CD8-positive, alpha-beta memory T cell (primary cell): ENCODE measurements at regions not wholly inside any gene's neighbourhood (a gene's known extent, or its start where the extent isn't known, plus 50 kb on each side); places are given as distances from the start of the nearest gene placed in this dataset.

Experiments used
- CTCF ChIA-PET: fragments of 350-600 bp; sonication (Branson Sonifier 250); formaldehyde crosslinking; loops from one replicate; lab custom pipeline; 2021; ENCODE audit warnings: antibody characterized with exemption; lab: Charles Lee
- POLR2A ChIA-PET: fragments of 350-600 bp; sonication (Branson Sonifier 250); formaldehyde crosslinking; loops from one replicate; lab custom pipeline; 2021; ENCODE audit warnings: antibody characterized with exemption; lab: Charles Lee
- DNase-seq, 5 donors: peaks; one replicate each; pipeline versions ENCODE4 v3.0.0 to v3.0.0-alpha.2; 2020 to 2022; ENCODE audit warnings: mixed read lengths in 1 of 5
- H3K27ac ChIP-seq: one replicate; pipeline ENCODE4 v1.7.0; 2013; ENCODE audit warnings: low read depth, mild to moderate bottlenecking, low read length, moderate library complexity
- H3K27me3 ChIP-seq: 2 replicates; pipeline ENCODE4 v1.7.0; 2013; ENCODE audit warnings: low read length, mild to moderate bottlenecking; ENCODE audit not compliant: insufficient read depth, poor library complexity, severe bottlenecking
- H3K36me3 ChIP-seq: 2 replicates; pipeline ENCODE4 v1.7.0; 2013; ENCODE audit warnings: mild to moderate bottlenecking, low read length, moderate library complexity; ENCODE audit not compliant: insufficient read depth
- H3K4me1 ChIP-seq: 2 replicates; pipeline ENCODE4 v1.7.0; 2013; ENCODE audit warnings: mild to moderate bottlenecking, low read length, moderate library complexity; ENCODE audit not compliant: insufficient read depth
- H3K4me3 ChIP-seq: 2 replicates; pipeline ENCODE4 v1.7.0; 2013; ENCODE audit warnings: mild to moderate bottlenecking, low read length
- H3K9me3 ChIP-seq: 2 replicates; pipeline ENCODE4 v1.7.0; 2013; ENCODE audit warnings: mild to moderate bottlenecking, low read length
- H3K27ac Mint-ChIP-seq, 8 donors: one replicate each; pipeline ENCODE4 v1.8.0; 2020 to 2021; ENCODE audit warnings: mixed read lengths in 8 of 8, mild to moderate bottlenecking in 6 of 8, inconsistent platforms in 3 of 8, moderate library complexity in 3 of 8
- H3K27me3 Mint-ChIP-seq, 2 donors: one replicate each; pipeline ENCODE4 v1.8.0; 2020 to 2021; ENCODE audit warnings: mixed read lengths in 2 of 2, mild to moderate bottlenecking in 1 of 2, moderate library complexity in 1 of 2
- H3K36me3 Mint-ChIP-seq, 3 donors: one replicate each; pipeline ENCODE4 v1.8.0; 2020 to 2021; ENCODE audit warnings: mixed read lengths in 3 of 3, inconsistent platforms in 1 of 3, mild to moderate bottlenecking in 1 of 3
- H3K4me1 Mint-ChIP-seq, 3 donors: one replicate each; pipeline ENCODE4 v1.8.0; 2020 to 2021; ENCODE audit warnings: mixed read lengths in 3 of 3, inconsistent platforms in 1 of 3, mild to moderate bottlenecking in 1 of 3
- H3K4me3 Mint-ChIP-seq, 7 donors: one replicate each; pipeline ENCODE4 v1.8.0; 2020 to 2021; ENCODE audit warnings: mixed read lengths in 7 of 7, mild to moderate bottlenecking in 6 of 7, moderate library complexity in 4 of 7, inconsistent platforms in 2 of 7
- H3K9me3 Mint-ChIP-seq, 5 donors: one replicate each; pipeline ENCODE4 v1.8.0; 2020 to 2022; ENCODE audit warnings: mixed read lengths in 5 of 5, mild to moderate bottlenecking in 3 of 5, moderate library complexity in 2 of 5, inconsistent platforms in 1 of 5

GRCh38 chr16:51924744-51925143 lies 622.2 kb downstream of the TOX3 start:
- Mint-ChIP-seq H3K4me1 (no peaks in the 10 kb centered on the region), H3K27me3 (peaks cover 0 to 2% of the 10 kb centered on the region in 2 donors), H3K9me3 (peaks cover 0 to 9% (median 6%) of the 10 kb centered on the region in 5 donors), H3K36me3 (peaks cover 0 to 2% (median 0%) of the 10 kb centered on the region in 3 donors), H3K27ac (no peak overlapping the region), H3K4me3 (no peak overlapping the region)
- ChIA-PET POLR2A (no interaction called here), CTCF (no interaction called here)
- Histone ChIP-seq H3K27me3 (no peaks in the 10 kb centered on the region), H3K4me1 (no peaks in the 10 kb centered on the region), H3K36me3 (no peaks in the 10 kb centered on the region), H3K9me3 (no peaks in the 10 kb centered on the region), H3K4me3 (no peak overlapping the region), H3K27ac (no peak overlapping the region)
- no peak for DNase-seq

GRCh38 chr16:51922476-51922875 lies 624.5 kb downstream of the TOX3 start:
- Histone ChIP-seq H3K4me3 (no peak overlapping the region), H3K27ac (no peak overlapping the region), H3K36me3 (no peaks in the 10 kb centered on the region), H3K27me3 (no peaks in the 10 kb centered on the region), H3K9me3 (no peaks in the 10 kb centered on the region), H3K4me1 (no peaks in the 10 kb centered on the region)
- no peaks in the 10 kb centered on the region for H3K4me1 Mint-ChIP-seq
- peaks cover 0 to 2% of the 10 kb centered on the region in 2 donors for H3K27me3 Mint-ChIP-seq
- DNase-seq, result no peak
- H3K27ac Mint-ChIP-seq, result no peak overlapping the region
- H3K36me3 Mint-ChIP-seq, result no peaks in the 10 kb centered on the region
- CTCF ChIA-PET, result no interaction called here
- peaks cover 0 to 13% (median 6%) of the 10 kb centered on the region in 5 donors for H3K9me3 Mint-ChIP-seq
- POLR2A ChIA-PET, result no interaction called here
- no peak overlapping the region for H3K4me3 Mint-ChIP-seq

- H3K4me3 Mint-ChIP-seq, result no peak overlapping the region
- H3K27ac Mint-ChIP-seq, result peak overlapping the region in 1 of 8 donors; percentile 35
- H3K4me3 ChIP-seq, result no peak overlapping the region
- ChIA-PET CTCF (no interaction called here), POLR2A (no interaction called here)
- no peaks in the 10 kb centered on the region for H3K27me3 ChIP-seq
- H3K9me3 ChIP-seq, result no peaks in the 10 kb centered on the region
- no peaks in the 10 kb centered on the region for H3K36me3 Mint-ChIP-seq
- DNase-seq, result no peak
- H3K36me3 ChIP-seq, result no peaks in the 10 kb centered on the region
- H3K27ac ChIP-seq, result no peak overlapping the region
- no peaks in the 10 kb centered on the region for H3K4me1 Mint-ChIP-seq
- H3K9me3 Mint-ChIP-seq, result peaks cover 3 to 16% (median 4%) of the 10 kb centered on the region in 5 donors
- H3K4me1 ChIP-seq, result no peaks in the 10 kb centered on the region
- peaks cover 0 to 2% of the 10 kb centered on the region in 2 donors for H3K27me3 Mint-ChIP-seq
These were observed 627.2 kb downstream of the TOX3 start for GRCh38 chr16:51919736-51920135.

- no peaks in the 10 kb centered on the region for H3K36me3 ChIP-seq
- no peaks in the 10 kb centered on the region for H3K4me1 ChIP-seq
- H3K27ac ChIP-seq, result no peak overlapping the region
- Mint-ChIP-seq H3K27me3 (peaks cover 0 to 2% of the 10 kb centered on the region in 2 donors), H3K4me3 (no peak overlapping the region), H3K4me1 (no peaks in the 10 kb centered on the region), H3K27ac (no peak overlapping the region), H3K9me3 (peaks cover 0 to 12% (median 10%) of the 10 kb centered on the region in 5 donors), H3K36me3 (no peaks in the 10 kb centered on the region)
- no peaks in the 10 kb centered on the region for H3K9me3 ChIP-seq
- CTCF ChIA-PET, result no interaction called here
- H3K27me3 ChIP-seq, result no peaks in the 10 kb centered on the region
- DNase-seq, result no peak
- H3K4me3 ChIP-seq, result no peak overlapping the region
- POLR2A ChIA-PET, result no interaction called here
These were observed 630.1 kb downstream of the TOX3 start for GRCh38 chr16:51916814-51917213.

- H3K27ac Mint-ChIP-seq, result no peak overlapping the region
These were observed 630.7 kb downstream of the TOX3 start for GRCh38 chr16:51916231-51916630.

GRCh38 chr16:51907680-51908079 lies 639.3 kb downstream of the TOX3 start:
- Histone ChIP-seq H3K27me3 (no peaks in the 10 kb centered on the region), H3K4me1 (no peaks in the 10 kb centered on the region), H3K27ac (no peak overlapping the region), H3K4me3 (no peak overlapping the region), H3K9me3 (no peaks in the 10 kb centered on the region), H3K36me3 (no peaks in the 10 kb centered on the region)
- no peaks in the 10 kb centered on the region for H3K36me3 Mint-ChIP-seq
- ChIA-PET CTCF (no interaction called here), POLR2A (no interaction called here)
- H3K27ac Mint-ChIP-seq, result no peak overlapping the region
- H3K9me3 Mint-ChIP-seq, result peaks cover 0 to 34% (median 0%) of the 10 kb centered on the region in 5 donors
- no peak for DNase-seq
- H3K27me3 Mint-ChIP-seq, result no peaks in the 10 kb centered on the region
- H3K4me3 Mint-ChIP-seq, result no peak overlapping the region
- H3K4me1 Mint-ChIP-seq, result no peaks in the 10 kb centered on the region

More at GRCh38 chr16:51916231-51916630, 630.7 kb downstream of the TOX3 start:
- peaks cover 0 to 12% (median 10%) of the 10 kb centered on the region in 5 donors for H3K9me3 Mint-ChIP-seq
- DNase-seq, result no peak
- H3K9me3 ChIP-seq, result no peaks in the 10 kb centered on the region
- H3K4me1 ChIP-seq, result no peaks in the 10 kb centered on the region
- H3K27ac ChIP-seq, result no peak overlapping the region
- no peaks in the 10 kb centered on the region for H3K36me3 ChIP-seq
- peaks cover 0 to 2% of the 10 kb centered on the region in 2 donors for H3K27me3 Mint-ChIP-seq
- no peaks in the 10 kb centered on the region for H3K36me3 Mint-ChIP-seq
- H3K4me3 Mint-ChIP-seq, result no peak overlapping the region
- ChIA-PET CTCF (no interaction called here), POLR2A (no interaction called here)
- no peak overlapping the region for H3K4me3 ChIP-seq
- no peaks in the 10 kb centered on the region for H3K27me3 ChIP-seq
- H3K4me1 Mint-ChIP-seq, result no peaks in the 10 kb centered on the region

- ChIA-PET CTCF (no interaction called here), POLR2A (no interaction called here)
- H3K4me1 ChIP-seq, result no peaks in the 10 kb centered on the region
- DNase-seq, result no peak
- H3K9me3 ChIP-seq, result no peaks in the 10 kb centered on the region
- H3K36me3 ChIP-seq, result no peaks in the 10 kb centered on the region
- H3K4me3 ChIP-seq, result no peak overlapping the region
- Mint-ChIP-seq H3K4me1 (no peaks in the 10 kb centered on the region), H3K36me3 (no peaks in the 10 kb centered on the region), H3K9me3 (peaks cover 0 to 25% (median 12%) of the 10 kb centered on the region in 5 donors), H3K4me3 (no peak overlapping the region), H3K27me3 (peaks cover 0 to 3% of the 10 kb centered on the region in 2 donors), H3K27ac (no peak overlapping the region)
- H3K27me3 ChIP-seq, result no peaks in the 10 kb centered on the region
- H3K27ac ChIP-seq, result no peak overlapping the region
These were observed 646.6 kb downstream of the TOX3 start for GRCh38 chr16:51900221-51900780.

- CTCF ChIA-PET, result no interaction called here
These were observed 648.1 kb downstream of the TOX3 start for GRCh38 chr16:51898872-51899271.

More at GRCh38 chr16:51898872-51899271, 648.1 kb downstream of the TOX3 start:
- POLR2A ChIA-PET, result no interaction called here
- H3K27me3 Mint-ChIP-seq, result peaks cover 0 to 3% of the 10 kb centered on the region in 2 donors
- H3K4me1 Mint-ChIP-seq, result no peaks in the 10 kb centered on the region
- Histone ChIP-seq H3K4me1 (no peaks in the 10 kb centered on the region), H3K9me3 (no peaks in the 10 kb centered on the region), H3K27me3 (no peaks in the 10 kb centered on the region), H3K27ac (no peak overlapping the region), H3K36me3 (no peaks in the 10 kb centered on the region), H3K4me3 (no peak overlapping the region)
- H3K4me3 Mint-ChIP-seq, result no peak overlapping the region
- no peaks in the 10 kb centered on the region for H3K36me3 Mint-ChIP-seq
- peaks cover 2 to 16% (median 13%) of the 10 kb centered on the region in 5 donors for H3K9me3 Mint-ChIP-seq
- H3K27ac Mint-ChIP-seq, result no peak overlapping the region
- no peak for DNase-seq
